Spleen (tissue), 7 donors: ENCODE measurements at regions not wholly inside any gene's neighbourhood (a gene's known extent, or its start where the extent isn't known, plus 50 kb on each side); places are given as distances from the start of the nearest gene placed in this dataset.

Experiments used
- CTCF ChIP-seq, 11 experiments: fragments of 200-600 bp in 7 of 11; fragments of 450-650 bp in 4 of 11; sonication (generic) in 4 of 11; IDR thresholded peaks in 8 of 11; conservative IDR thresholded peaks in 3 of 11; 1 replicate in 7 of 11; 2 replicates in 4 of 11; pipeline versions ENCODE4 v1.4.0 to v1.8.0; 2016 to 2021; ENCODE audit warnings: antibody characterized with exemption in 11 of 11, inconsistent platforms in 4 of 11, mild to moderate bottlenecking in 1 of 11
- POLR2A ChIP-seq, 3 donors: fragments of 450-650 bp; IDR thresholded peaks; one replicate each; pipeline ENCODE4 v1.5.1; 2017; ENCODE audit warnings: antibody characterized with exemption in 3 of 3, mild to moderate bottlenecking in 1 of 3
- POLR2AphosphoS5 ChIP-seq, 3 donors: sonication (generic); formaldehyde crosslinking; IDR thresholded peaks; one replicate each; pipeline ENCODE4 v1.5.1; 2017; ENCODE audit warnings: antibody characterized with exemption in 3 of 3
- donor health status: DM: no; HTN: no; CAD: no; lungs with moderate emphysema.
- donor health status: DM: no; HTN: no; CAD: no.
- donor health status: DM: no; HTN: no; CAD: no.

GRCh38 chr12:19964549-19964948 is 403.8 kb upstream of the PDE3A start:
- no peak for TF ChIP-seq POLR2AphosphoS5 (IDR thresholded peaks at IDR 0.05)
- no peak for TF ChIP-seq CTCF (IDR thresholded peaks at IDR 0.05 in 8 of 11, conservative IDR thresholded peaks at IDR 0.05 in 3 of 11)
- TF ChIP-seq POLR2A (IDR thresholded peaks at IDR 0.05): no peak
